ENCODE measurements at regions not wholly inside any gene's neighbourhood (a gene's known extent, or its start where the extent isn't known, plus 50 kb on each side); places are given as distances from the start of the nearest gene placed in this dataset.
A peak's percentile ranks its signal among the peaks of the same experiment; 100 is the strongest.

DNA sequence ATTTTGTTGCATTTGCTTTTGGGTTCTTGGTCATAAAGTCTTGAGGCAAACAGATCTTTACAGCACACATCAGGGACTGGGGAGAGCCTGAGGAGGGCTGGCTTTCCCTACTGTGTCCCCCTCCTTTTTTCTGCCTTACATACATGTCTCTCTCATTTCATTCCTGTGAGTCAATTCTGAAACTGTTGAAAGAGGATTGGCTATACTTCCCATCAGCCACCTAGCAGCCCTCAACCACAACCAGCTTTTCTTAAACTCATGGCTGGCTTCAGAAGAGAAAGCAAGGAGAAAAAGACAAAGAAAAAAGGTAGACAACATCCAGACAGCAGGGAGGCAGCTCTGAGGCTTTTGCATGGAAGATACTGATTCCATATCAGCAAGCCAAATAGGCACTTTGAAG lies 374.8 kb upstream of the KIF2A start:
- TF ChIP-seq RFX5 (IDR thresholded peaks at IDR 0.05) (no peak), MAZ (IDR thresholded peaks at IDR 0.05; ENCODE audit: borderline replicate concordance, low read depth, low read length) (no peak), SMC3 (IDR thresholded peaks at IDR 0.05) (no peak)
- no peak for FAIRE-seq
- no peaks in the 10 kb centered on the region for H3K4me1 ChIP-seq
- DNase-seq (ENCODE audit: low read depth in 1 of 2, low spot score in 1 of 2): no peak
- POLR2A ChIA-PET: no interaction called here
- no peaks in the 10 kb centered on the region for H3K9me3 ChIP-seq
- H3K27ac ChIP-seq: no peak overlapping the region
- CTCF ChIA-PET: interaction anchor here (0.6 to 1.2 kb wide), 2 partner anchors 20 to 272 kb away, joined by 3 read pairs; no protein-coding TSS in a partner anchor
- no peak for ATAC-seq
- H3K4me2 ChIP-seq: no peak overlapping the region
- H3K4me3 ChIP-seq: no peak overlapping the region

DNA sequence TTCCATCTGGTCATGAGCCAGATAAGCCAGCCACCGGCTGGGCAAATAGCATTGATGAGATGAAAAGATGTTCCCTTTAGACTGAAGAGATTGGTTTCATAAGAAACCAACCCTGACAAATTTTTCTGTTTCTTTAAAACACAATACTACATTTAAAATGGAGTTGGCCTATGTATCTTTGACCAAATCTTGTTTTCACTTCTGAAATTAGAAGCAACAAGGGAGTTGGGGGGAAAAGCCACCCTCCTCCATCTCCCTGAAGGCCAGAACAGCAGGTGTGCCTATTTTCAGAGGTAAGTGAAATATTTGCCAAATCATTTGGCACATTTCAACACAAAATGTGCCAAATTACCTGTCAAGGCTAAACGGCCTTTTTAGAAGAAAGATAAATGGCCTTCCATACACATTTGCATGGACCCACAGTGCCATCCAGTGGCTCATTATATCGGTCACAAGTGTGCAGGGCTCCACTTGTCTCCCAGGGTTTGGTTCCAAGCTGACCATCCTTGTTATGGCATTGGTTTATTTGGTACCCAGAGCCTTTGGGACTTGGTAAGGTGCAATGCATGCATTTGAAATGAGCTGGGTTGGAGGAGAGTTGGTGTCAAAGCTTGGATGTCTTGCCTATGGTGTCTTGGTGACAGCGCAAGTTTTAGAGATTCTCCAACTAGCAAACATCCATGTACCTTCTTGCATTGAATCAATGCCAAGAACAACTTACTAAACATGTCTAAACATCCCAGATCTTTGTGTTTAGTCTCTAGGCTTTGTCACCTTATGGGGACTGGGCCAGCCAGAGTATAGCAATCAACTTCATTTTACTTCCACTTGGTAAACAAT lies 372.0 kb upstream of the KIF2A start:
- CTCF ChIA-PET: interaction anchor here (0.6 to 2.5 kb wide), 21 partner anchors 10 to 1264 kb away, joined by 3 to 14 read pairs (median 3); no protein-coding TSS in a partner anchor

DNA sequence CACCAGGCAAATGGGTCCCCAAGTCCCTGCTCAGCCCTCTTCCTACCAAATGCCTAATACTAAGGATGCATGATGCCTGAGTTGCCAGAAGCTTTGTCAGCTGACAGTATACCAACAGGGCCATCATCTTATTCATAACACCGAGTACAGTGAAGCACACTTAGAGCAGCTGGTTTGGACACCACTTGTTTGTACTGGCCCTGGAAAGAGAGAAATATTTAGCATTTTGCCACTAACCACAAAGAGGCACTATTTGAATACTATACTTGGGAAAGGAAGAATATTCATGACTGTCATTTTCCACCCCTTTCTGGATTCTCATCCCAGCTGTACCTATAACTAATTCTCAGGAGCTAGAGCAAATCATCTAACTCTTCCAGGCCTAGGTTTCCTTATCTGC lies 364.4 kb upstream of the KIF2A start:
- H3K4me1 ChIP-seq: no peaks in the 10 kb centered on the region
- no peaks in the 10 kb centered on the region for H3K9me3 ChIP-seq
- H3K4me2 ChIP-seq: no peak overlapping the region
- DNase-seq (ENCODE audit: low read depth in 1 of 2, low spot score in 1 of 2) (no peak), FAIRE-seq (no peak), ATAC-seq (no peak)
- TF ChIP-seq KDM1A (IDR thresholded peaks at IDR 0.05; ENCODE audit: low read depth) (no peak), RARB (CRISPR knock-in tag; IDR thresholded peaks at IDR 0.05) (no peak), TFCP2L1 (CRISPR knock-in tag; IDR thresholded peaks at IDR 0.05) (no peak), RFX5 (IDR thresholded peaks at IDR 0.05) (no peak), MAFK (IDR thresholded peaks at IDR 0.05; ENCODE audit: partially characterized antibody) (no peak), NFE2L2 (conservative IDR thresholded peaks at IDR 0.05; ENCODE audit: low read length) (no peak), HOXB5 (CRISPR knock-in tag; IDR thresholded peaks at IDR 0.05) (no peak), NR3C1 (IDR thresholded peaks at IDR 0.05) (no peak), EHMT2 (IDR thresholded peaks at IDR 0.05; ENCODE audit: low read depth) (no peak), EP300 (IDR thresholded peaks at IDR 0.05) (no peak), GATA3 (IDR thresholded peaks at IDR 0.05; ENCODE audit: borderline replicate concordance) (no peak), HEYL (CRISPR knock-in tag; IDR thresholded peaks at IDR 0.05) (no peak), CEBPB (IDR thresholded peaks at IDR 0.05) (no peak), SREBF2 (IDR thresholded peaks at IDR 0.05) (no peak)
- TF ChIP-seq, protein P1, sequence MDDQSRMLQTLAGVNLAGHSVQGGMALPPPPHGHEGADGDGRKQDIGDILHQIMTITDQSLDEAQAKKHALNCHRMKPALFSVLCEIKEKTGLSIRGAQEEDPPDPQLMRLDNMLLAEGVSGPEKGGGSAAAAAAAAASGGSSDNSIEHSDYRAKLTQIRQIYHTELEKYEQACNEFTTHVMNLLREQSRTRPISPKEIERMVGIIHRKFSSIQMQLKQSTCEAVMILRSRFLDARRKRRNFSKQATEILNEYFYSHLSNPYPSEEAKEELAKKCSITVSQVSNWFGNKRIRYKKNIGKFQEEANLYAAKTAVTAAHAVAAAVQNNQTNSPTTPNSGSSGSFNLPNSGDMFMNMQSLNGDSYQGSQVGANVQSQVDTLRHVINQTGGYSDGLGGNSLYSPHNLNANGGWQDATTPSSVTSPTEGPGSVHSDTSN (IDR thresholded peaks at IDR 0.05): no peak
- H3K27ac ChIP-seq: no peak overlapping the region
- ChIA-PET POLR2A (no interaction called here), CTCF (no interaction called here)
- no peak overlapping the region for H3K4me3 ChIP-seq
- no CpG with 5 or more reads among the region's 1 CpG for WGBS (ENCODE audit: missing lambda C conversion rate)

More for the DNA sequence above, 372.0 kb upstream of the KIF2A start:
- ATAC-seq (peak; percentile 85 to 88), FAIRE-seq (peak; percentile 72), DNase-seq (ENCODE audit: low read depth in 1 of 2, low spot score in 1 of 2) (peak; percentile 27 to 76)
- POLR2A ChIA-PET: interaction anchor here (1.2 kb wide), 1 partner anchor 450 kb away, joined by 3 read pairs; no protein-coding TSS in a partner anchor
- TF ChIP-seq, protein P2, sequence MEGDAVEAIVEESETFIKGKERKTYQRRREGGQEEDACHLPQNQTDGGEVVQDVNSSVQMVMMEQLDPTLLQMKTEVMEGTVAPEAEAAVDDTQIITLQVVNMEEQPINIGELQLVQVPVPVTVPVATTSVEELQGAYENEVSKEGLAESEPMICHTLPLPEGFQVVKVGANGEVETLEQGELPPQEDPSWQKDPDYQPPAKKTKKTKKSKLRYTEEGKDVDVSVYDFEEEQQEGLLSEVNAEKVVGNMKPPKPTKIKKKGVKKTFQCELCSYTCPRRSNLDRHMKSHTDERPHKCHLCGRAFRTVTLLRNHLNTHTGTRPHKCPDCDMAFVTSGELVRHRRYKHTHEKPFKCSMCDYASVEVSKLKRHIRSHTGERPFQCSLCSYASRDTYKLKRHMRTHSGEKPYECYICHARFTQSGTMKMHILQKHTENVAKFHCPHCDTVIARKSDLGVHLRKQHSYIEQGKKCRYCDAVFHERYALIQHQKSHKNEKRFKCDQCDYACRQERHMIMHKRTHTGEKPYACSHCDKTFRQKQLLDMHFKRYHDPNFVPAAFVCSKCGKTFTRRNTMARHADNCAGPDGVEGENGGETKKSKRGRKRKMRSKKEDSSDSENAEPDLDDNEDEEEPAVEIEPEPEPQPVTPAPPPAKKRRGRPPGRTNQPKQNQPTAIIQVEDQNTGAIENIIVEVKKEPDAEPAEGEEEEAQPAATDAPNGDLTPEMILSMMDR (IDR thresholded peaks at IDR 0.05): peak; percentile 80
- TF ChIP-seq RAD21 (conservative IDR thresholded peaks at IDR 0.05 in 1 of 2, IDR thresholded peaks at IDR 0.05 in 1 of 2) (peak; percentile 88 to 92), SMC3 (IDR thresholded peaks at IDR 0.05) (peak; percentile 80), HOXB5 (CRISPR knock-in tag; IDR thresholded peaks at IDR 0.05) (peak; percentile 83), HOXA7 (CRISPR knock-in tag; IDR thresholded peaks at IDR 0.05) (no peak)
- Histone ChIP-seq H3K4me2 (peak overlapping the region; percentile 36; the same call in 1 of the 3 replicates), H3K4me3 (no peak overlapping the region), H3K27ac (no peak overlapping the region), H3K9me3 (no peaks in the 10 kb centered on the region), H3K4me1 (no peaks in the 10 kb centered on the region)
- 44% methylated on average over 4 of the region's 4 CpGs for WGBS (ENCODE audit: missing lambda C conversion rate)
